ENCODE measurements at regions not wholly inside any gene's neighbourhood (a gene's known extent, or its start where the extent isn't known, plus 50 kb on each side); places are given as distances from the start of the nearest gene placed in this dataset.

GRCh38 chr6:105616521-105616920 lies 213.6 kb upstream of the PREP start:
- H3K27me3 ChIP-seq: no peaks in the 10 kb centered on the region
- no peak for DNase-seq
- no peaks in the 10 kb centered on the region for H3K9me3 ChIP-seq
- no peak overlapping the region for H3K4me3 ChIP-seq (ENCODE audit: low read depth, low read length)
- H3K4me1 ChIP-seq: no peaks in the 10 kb centered on the region
- no peaks in the 10 kb centered on the region for H3K36me3 ChIP-seq
- TF ChIP-seq, protein P1, sequence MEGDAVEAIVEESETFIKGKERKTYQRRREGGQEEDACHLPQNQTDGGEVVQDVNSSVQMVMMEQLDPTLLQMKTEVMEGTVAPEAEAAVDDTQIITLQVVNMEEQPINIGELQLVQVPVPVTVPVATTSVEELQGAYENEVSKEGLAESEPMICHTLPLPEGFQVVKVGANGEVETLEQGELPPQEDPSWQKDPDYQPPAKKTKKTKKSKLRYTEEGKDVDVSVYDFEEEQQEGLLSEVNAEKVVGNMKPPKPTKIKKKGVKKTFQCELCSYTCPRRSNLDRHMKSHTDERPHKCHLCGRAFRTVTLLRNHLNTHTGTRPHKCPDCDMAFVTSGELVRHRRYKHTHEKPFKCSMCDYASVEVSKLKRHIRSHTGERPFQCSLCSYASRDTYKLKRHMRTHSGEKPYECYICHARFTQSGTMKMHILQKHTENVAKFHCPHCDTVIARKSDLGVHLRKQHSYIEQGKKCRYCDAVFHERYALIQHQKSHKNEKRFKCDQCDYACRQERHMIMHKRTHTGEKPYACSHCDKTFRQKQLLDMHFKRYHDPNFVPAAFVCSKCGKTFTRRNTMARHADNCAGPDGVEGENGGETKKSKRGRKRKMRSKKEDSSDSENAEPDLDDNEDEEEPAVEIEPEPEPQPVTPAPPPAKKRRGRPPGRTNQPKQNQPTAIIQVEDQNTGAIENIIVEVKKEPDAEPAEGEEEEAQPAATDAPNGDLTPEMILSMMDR (IDR thresholded peaks at IDR 0.05; ENCODE audit: low read depth, low read length): no peak

DNA sequence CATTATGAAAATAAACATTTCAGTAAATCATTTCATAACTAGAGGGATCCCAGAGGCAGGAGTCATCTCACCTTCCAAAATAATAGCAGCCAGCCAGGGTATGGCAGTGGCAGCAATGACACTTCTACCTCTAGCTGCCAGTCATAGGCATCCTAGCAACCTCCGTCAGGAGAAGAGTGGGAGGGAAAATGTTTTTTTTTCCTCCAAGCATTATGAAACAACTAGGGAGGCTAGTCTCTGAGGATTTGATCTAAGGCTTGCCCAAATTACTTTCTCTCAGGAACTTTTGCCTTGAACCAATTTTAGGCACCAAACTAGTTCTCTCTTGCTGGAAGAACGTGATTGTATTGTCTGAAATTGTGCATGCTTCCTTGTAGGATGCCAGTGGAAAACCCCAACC lies 208.7 kb upstream of the PREP start:
- H3K36me3 ChIP-seq: no peaks in the 10 kb centered on the region
- no peaks in the 10 kb centered on the region for H3K4me1 ChIP-seq
- no peaks in the 10 kb centered on the region for H3K27me3 ChIP-seq
- no peaks in the 10 kb centered on the region for H3K9me3 ChIP-seq
- no peak overlapping the region for H3K4me3 ChIP-seq (ENCODE audit: low read depth, low read length)
- no peak for DNase-seq
- TF ChIP-seq, protein P1 (IDR thresholded peaks at IDR 0.05; ENCODE audit: low read depth, low read length): no peak

GRCh38 chr6:105609375-105609991 lies 206.6 kb upstream of the PREP start:
- H3K4me3 ChIP-seq (ENCODE audit: low read depth, low read length): no peak overlapping the region
- TF ChIP-seq, protein P1 (IDR thresholded peaks at IDR 0.05; ENCODE audit: low read depth, low read length): no peak
- no peak for DNase-seq
- no peaks in the 10 kb centered on the region for H3K27me3 ChIP-seq
- no peaks in the 10 kb centered on the region for H3K36me3 ChIP-seq
- no peaks in the 10 kb centered on the region for H3K4me1 ChIP-seq
- H3K9me3 ChIP-seq: no peaks in the 10 kb centered on the region

DNA sequence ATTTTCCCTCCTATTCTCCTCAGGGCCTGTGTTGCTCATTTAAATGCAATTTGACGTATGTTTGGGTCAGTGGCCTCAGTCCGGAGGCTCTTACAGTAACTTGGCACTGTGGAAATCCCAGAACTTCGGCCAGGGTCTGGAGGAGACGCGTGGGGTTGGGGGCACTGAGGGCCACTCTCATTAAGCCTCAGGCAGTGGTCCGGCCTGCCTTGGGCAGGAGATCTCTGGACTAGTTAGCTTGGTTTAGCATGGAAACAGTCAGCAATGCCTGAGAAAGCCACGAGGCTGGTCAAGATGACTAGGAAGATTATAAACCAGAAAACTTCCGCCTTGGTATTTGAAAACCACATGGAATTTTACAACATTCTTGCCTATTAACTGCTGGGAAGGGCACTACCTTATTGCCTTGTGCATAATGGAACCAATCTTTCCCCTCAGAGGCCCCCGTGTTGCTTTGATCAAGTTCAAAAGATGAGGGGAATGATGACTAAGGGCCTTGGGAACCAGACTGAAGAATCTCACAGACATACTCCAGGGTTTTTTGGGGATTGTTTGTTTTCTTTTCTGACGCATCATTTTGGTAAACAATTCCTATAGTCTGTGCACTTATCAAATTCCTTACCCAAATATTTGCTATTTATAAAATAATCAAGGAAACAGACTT lies 206.0 kb upstream of the PREP start:
- no peak for DNase-seq
- Histone ChIP-seq H3K9me3 (no peaks in the 10 kb centered on the region), H3K4me1 (no peaks in the 10 kb centered on the region), H3K4me3 (ENCODE audit: low read depth, low read length) (no peak overlapping the region), H3K27me3 (no peaks in the 10 kb centered on the region), H3K36me3 (no peaks in the 10 kb centered on the region)
- TF ChIP-seq, protein P1 (IDR thresholded peaks at IDR 0.05; ENCODE audit: low read depth, low read length): no peak

DNA sequence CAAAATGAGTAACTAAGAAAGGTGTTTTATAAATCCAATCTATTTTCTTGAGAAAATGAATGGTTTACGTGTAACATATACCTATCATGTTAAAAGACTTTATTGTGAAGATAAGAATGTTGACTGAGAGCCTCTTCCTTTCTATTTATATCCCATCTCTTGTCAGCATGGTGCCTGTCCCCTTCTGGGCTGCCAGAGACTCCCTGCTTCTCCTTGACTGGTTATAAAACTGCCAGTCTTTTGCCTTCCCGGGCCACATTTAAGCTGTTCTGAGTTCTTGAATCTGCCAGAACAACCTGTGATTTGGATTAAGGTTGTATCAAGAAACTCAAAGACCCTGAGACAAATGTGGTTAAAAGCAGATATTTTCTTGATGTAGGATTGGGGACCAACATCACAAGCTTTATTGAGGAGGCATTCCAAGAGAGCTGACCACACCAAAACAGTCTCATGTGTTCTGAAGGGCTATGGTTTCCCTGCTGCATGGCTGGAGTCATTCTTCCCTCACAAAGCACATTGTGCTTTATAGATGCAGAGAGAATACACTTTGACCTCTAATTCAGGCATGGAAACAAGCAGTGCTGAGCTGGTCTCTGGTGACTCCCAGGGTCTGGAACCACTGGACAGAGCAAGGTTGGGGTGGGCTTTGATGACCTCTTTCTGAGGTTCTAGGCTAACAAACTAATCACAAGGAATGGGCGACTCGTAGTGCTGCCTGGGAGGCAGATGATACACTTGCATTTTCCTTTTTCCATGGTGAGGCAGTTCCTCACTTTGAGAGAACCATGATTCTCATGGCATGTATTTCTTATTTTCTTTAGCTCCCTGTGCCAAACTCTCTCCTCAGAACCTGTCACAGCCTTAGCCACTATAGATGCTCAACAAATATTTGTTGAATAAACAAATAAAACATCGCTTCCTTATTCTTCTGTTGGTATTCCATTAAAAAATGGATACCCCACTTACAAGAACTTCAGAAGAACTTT lies 205.0 kb upstream of the PREP start:
- no peaks in the 10 kb centered on the region for H3K36me3 ChIP-seq
- H3K27me3 ChIP-seq: no peaks in the 10 kb centered on the region
- no peaks in the 10 kb centered on the region for H3K9me3 ChIP-seq
- TF ChIP-seq, protein P1 (IDR thresholded peaks at IDR 0.05; ENCODE audit: low read depth, low read length): no peak
- DNase-seq: no peak
- H3K4me3 ChIP-seq (ENCODE audit: low read depth, low read length): no peak overlapping the region
- H3K4me1 ChIP-seq: no peaks in the 10 kb centered on the region
